Stimulated activated CD8-positive, alpha-beta memory T cell treated with anti-CD3 and anti-CD28 coated beads, Interleukin-15, amount 100 ng/mL, for 48 hours (primary cell): ENCODE measurements at regions not wholly inside any gene's neighbourhood (a gene's known extent, or its start where the extent isn't known, plus 50 kb on each side); places are given as distances from the start of the nearest gene placed in this dataset.
"Not testable (repeated sequence)": the region's sequence is repeated elsewhere in the genome, so short reads cannot be mapped to it uniquely, and the experiment has no call there.

ENCODE experiments used
- DNase-seq, 2 donors: peaks; one replicate each; pipeline ENCODE4 v3.0.0-alpha.2; 2020; ENCODE audit warnings: low read depth in 2 of 2

DNA sequence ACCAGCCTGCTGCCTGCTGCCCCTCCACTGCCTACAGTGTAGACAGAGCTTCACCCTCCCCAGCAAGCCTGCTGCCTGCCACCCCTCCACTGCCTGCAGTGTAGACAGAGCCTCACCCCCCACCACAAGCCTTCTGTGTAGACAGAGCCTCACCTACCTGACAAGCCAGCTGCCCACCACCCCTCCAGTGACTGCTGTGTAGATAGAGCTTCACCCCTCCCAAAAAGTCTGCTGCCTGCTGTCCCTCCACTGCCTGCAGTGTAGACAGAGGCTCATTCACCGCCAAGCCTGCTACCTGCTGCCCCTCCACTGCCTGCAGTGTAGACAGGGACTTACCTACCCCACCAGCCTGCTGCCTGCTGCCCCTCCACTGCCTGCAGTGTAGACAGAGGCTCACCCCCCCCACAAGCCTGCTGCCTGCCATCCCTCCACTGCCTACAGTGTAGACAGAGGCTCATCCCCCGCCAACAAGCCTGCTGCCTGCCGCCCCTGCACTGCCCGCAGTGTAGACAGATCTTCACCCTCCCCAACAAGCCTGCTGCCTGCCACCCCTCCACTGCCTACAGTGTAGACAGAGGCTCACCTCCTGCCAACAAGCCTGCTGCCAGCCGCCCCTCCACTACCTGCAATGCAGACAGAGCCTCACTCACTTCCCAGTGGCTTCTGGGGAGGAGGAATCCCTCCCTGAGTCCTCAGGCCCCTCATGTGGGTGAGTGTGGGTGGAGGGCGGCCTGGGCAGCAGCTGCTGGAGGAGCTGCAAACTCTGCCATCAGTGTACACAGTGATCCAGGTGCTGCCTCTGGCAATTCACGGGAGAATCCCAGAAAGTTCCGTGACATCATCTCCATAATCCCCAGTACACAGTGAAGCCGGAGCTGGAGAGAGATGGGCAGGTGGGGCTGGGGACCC lies 140.9 kb downstream of the DLL1 start:
- DNase-seq, result no peak

- no peak for DNase-seq
These were observed 142.0 kb downstream of the DLL1 start for GRCh38 chr6:170148709-170149470.

DNA sequence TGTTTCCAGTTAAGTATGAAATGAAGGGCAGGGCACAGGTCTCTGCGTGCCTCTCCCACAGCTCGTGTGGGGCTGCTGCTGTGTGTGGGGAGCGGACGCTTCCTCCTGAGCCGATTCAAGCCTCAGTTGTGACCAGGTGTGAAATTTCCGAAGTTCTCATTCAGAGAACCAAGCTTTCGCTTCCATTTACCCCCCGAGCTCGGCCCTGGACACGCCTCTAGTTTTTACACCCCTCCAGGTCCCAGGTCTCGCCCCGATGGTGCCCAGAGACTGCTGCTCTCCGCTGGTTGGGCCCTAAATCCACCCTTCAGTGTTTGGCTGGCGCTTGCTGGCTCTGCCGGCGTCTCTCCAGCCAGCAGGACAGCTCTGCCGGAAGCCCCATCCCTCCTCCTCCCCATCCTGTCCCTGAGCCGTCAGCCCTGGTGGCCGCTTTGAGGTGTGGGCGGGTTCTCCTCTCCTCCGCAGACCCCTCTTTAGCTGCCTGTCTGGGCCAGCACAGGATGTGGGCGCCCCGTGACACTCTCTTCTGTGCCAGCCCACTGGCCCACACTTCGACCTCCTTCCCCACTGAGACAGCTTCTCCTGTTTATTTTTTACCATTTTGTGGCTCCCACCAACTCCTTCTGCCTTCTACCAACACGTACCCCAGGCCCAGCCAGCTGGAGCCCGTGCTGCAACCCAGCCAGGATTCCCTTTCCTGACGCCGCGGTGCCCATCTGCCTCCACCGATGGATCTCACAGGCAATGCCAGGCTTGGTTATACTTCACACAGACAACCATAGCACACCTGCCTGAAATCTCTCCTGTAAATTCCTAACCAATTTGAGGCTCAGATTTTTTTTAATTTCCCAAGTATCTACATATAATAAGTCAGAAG lies 142.8 kb downstream of the DLL1 start:
- DNase-seq, result peak; percentile 64 to 75

GRCh38 chr6:170147056-170147787 lies 143.7 kb downstream of the DLL1 start:
- no peak for DNase-seq

GRCh38 chr6:170146640-170147039 lies 144.2 kb downstream of the DLL1 start:
- DNase-seq, result no peak

- DNase-seq, result not testable (repeated sequence)
These were observed 144.7 kb downstream of the DLL1 start for GRCh38 chr6:170146131-170146530.

DNA sequence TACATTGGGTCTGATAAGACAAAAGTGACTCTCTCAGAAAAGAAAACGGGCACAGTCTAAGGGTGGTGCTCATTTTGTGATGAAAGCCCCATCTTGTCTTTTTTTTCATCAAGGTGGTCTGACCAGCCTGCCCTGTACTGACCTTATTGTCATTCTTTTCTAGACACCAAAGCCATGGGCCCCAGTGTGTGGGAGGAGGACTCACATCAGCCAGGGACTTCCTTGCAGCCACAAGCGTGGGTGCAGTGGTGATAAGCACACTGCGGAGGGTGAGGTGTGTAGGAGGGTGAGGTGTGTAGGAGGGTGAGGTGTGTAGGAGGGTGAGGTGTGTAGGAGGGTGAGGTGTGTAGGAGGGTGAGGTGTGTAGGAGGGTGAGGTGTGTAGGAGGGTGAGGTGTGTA lies 145.2 kb downstream of the DLL1 start:
- not testable (repeated sequence) for DNase-seq

GRCh38 chr6:170145272-170145592 lies 145.6 kb downstream of the DLL1 start:
- DNase-seq, result no peak

DNA sequence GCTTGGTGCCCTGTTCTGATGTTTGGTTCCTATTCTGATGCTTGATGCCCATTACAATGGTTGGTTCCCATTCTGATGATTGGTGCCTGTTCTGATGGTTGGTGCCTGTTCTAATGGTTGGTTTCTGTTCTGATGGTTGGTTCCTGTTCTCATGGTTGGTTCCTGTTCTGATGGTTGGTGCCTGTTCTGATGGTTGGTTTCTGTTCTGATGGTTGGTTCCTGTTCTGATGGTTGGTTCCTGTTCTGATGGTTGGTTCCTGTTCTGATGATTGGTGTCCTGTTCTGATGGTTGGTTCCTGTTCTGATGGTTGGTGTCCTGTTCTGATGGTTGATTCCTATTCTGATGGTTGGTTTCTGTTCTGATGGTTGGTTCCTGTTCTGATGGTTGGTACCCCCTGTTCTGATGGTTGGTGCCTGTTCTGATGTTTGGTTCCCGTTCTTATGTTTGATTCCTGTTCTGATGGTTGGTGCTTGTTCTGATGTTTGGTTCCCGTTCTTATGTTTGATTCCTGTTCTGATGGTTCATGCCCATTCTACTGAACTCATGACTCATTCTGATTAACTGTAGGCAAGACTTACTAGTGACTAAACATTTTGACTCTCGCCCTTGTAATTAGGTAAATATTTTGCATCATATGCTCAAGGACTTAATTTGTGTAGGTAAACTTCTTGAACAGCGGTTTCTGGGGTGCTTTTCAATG lies 146.2 kb downstream of the DLL1 start:
- DNase-seq, result no peak

- no peak for DNase-seq
These were observed 147.3 kb downstream of the DLL1 start for GRCh38 chr6:170143401-170144150.

DNA sequence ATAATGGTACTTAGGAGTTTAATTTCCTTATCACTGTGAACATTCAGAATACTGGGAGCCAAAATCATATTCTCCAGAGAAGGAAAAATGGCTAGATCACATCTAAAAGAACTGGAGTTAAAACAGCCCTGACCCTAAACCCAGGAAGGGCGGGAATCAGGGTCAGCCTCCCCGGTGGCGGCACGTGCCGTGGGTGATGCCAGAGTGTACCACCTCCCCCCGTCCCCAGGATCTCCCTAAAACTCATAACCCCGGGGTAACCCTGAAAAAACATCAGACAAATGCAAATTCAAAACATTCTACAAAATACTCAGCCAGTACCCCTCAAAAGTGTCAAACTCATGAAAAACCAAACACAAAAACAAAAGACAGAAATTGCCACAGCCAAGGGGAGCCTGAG lies 148.3 kb downstream of the DLL1 start:
- no peak for DNase-seq

DNA sequence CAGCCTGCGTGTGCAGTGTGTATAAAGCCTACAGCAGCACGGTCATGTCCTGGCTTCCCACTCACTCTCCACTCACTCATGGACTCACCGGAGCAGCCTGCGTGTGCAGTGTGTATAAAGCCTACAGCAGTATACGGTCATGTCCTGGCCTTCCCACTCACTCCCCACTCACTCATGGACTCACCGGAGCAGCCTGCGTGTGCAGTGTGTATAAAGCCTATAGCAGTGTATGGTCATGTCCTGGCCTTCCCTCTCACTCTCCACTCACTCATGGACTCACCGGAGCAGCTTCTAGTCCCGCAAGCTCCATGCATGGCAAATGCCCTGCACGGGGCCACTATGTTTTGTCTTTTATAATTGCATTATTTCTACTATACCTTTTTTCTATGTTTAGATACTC lies 149.8 kb downstream of the DLL1 start:
- not testable (repeated sequence) for DNase-seq

DNA sequence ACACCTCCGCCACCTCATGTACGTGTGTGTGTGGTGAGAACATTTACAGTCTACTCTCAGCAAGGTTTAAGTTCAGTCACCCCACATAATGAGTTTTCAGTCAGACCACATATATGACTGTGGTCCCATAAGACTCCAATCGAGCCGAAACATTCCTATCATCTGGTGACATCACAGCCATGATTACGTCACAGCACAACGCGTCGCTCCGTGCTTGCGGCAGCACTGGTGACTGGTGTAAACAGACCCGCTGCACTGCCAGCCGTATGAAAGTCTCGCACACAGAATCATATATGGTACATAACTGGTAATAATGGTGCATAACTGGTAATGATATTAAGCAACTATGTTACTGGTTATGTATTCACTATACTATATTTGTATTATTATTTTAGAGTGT lies 150.7 kb downstream of the DLL1 start:
- DNase-seq, result no peak

DNA sequence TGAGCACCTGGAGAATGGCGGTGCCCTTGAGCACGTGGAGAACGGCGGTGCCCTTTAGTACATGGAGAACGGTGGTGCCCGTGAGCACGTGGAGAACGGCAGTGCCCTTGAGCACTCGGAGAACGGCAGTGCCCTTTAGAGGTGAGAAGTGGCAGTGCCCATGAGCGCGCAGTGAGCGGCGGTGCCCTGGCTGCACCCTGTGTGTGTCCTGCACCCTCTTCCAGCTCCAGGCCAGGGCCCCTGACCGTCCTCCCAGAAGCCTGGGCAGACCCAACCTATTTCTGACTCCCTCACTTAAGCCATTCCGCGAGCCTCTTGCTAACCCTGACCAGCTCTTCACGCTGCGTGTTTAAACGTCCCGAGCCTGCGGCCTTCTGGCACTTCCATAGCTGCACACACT lies 151.3 kb downstream of the DLL1 start:
- no peak for DNase-seq

DNA sequence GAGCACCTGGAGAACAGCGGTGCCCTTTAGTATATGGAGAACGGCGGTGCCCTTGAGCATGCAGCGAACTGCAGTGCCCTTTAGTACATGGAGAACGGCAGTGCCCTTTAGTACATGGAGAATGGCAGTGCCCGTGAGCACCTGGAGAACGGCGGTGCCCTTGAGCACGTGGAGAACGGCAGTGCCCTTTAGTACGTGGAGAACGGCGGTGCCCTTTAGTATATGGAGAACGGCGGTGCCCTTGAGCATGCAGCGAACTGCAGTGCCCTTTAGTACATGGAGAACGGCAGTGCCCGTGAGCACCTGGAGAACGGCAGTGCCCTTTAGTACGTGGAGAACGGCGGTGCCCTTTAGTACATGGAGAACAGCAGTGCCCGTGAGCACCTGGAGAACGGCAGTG lies 151.8 kb downstream of the DLL1 start:
- not testable (repeated sequence) for DNase-seq

DNA sequence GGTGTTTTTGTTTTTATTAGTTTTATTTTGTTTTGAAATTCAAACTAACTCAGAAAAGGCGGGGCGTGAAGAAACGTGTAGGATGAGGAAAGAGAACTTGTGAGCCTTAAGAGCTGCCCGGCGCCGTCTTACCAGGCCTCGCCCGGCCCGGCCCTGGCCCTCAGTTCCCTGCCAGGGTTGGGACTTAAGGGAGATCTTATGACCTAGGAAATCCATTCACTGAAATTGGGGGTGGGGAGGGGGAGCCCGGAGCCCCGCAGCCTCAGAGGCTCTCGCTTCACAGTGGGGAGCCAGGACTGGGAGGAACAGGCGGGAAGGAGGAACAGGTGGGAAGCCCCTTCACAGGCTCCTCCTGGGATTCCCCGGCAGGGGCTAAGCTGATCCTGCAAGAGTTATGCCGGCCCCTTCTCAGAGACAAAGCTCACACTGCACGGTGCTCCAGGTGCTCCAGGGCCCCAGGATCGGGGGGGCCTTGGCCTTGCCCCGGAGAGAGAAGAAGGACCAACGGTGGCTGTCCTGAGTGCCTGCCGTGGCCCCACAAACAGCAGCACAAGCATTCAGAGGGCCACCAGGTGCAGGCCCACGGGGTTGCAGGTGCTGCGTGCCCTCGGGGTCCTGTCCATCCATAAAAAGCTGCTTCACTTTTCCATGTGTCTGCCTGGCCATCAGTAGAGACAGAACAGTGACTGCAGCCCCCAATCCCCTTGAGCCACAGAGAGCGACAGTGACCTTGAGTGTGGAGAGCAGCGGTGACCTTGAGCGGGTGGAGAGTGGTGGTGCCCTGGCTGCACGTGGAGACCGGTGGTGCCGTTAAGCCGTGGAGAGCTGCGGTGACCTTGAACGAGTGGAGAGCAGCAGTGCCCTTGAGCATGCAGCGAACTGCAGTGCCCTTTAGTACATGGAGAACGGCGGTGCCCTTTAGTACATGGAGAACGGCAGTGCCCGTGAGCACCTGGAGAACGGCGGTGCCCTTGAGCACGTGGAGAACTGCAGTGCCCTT lies 152.7 kb downstream of the DLL1 start:
- no peak for DNase-seq

- DNase-seq, result no peak
These were observed 153.5 kb downstream of the DLL1 start for GRCh38 chr6:170137176-170137891.

DNA sequence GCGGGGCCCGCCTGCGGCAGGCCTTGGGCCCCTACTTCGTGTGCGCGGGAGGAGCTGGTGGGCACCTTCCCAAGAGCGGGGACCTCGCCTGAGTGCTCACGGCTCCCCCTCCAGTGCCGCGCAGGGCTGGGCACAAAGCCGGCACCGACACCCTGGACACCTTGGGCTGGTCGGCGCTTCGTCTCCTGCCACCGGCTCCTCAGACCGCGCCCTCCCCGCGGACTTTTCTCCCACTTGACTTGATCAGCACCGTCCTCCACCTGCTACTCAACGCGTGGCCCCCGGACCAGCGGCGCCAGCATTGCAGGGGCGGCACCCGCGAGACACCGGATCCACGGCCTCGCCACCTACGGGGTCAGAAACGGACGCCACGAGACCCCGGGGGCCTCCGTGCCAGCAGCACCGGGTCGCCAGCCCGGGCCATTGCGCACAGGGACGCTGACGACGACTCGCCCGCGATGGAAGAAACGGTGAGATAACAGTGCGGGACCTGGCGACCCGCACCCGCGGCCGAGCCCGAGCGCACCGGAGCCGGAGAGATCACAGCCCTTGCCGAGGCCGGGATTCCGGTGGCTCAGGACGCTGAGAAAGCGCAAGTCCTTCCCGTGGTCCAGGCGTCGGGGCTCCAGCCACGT lies 154.2 kb downstream of the DLL1 start:
- no peak for DNase-seq
